ENCODE measurements at regions not wholly inside any gene's neighbourhood (a gene's known extent, or its start where the extent isn't known, plus 50 kb on each side); places are given as distances from the start of the nearest gene placed in this dataset.

DNA sequence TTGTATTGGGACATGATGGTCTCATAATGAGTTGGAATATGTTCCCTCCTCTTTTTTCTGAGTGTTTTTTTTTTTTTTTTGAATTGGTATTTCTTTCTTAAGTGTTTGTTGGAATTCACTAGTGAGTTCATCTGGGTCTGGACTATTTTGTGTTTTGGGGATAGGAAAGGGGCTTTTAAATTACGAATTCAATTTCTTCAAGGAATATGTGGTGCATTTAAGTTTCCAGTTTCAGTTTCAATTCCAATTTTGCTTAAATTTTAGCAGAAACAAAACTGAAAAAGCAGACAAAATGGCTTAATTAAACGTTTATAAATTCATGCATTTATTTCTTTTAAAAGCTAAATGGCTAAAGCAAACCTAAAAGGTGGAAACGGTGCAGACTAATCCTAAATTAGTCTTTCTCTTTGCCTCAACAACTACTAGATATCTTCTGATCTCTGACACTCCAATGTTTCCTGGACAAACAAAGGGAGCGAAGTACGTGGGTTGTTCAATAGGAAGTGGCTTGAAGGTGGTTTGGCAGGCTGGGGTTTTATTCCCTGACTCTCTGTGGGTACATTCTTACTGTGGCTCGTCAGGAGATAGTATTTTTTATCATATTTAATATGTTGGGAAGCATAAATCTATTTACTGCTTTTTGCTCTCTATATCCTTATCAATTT is 50.0 kb upstream of the CORO2B start:
- DNase-seq: no peak

Measured in NCI-H2171 treated with DMSO at 0.1 percent for 48 hours (cell line).